Breast epithelium (tissue), 3 donors: ENCODE measurements at regions not wholly inside any gene's neighbourhood (a gene's known extent, or its start where the extent isn't known, plus 50 kb on each side); places are given as distances from the start of the nearest gene placed in this dataset.

Experiments used
- CTCF ChIP-seq, 3 donors: fragments of 450-650 bp; IDR thresholded peaks; one replicate each; pipeline ENCODE4 v1.5.1; 2016 to 2017; ENCODE audit warnings: antibody characterized with exemption in 3 of 3, mild to moderate bottlenecking in 3 of 3, moderate library complexity in 3 of 3
- POLR2A ChIP-seq: fragments of 450-650 bp; IDR thresholded peaks from one replicate; pipeline ENCODE4 v1.6.1; 2016; ENCODE audit warnings: antibody characterized with exemption, mild to moderate bottlenecking, moderate library complexity
- POLR2AphosphoS5 ChIP-seq, 3 donors: sonication (generic); formaldehyde crosslinking; IDR thresholded peaks; one replicate each; pipeline ENCODE4 v1.6.1; 2017; ENCODE audit warnings: antibody characterized with exemption in 3 of 3

GRCh38 chr2:8110716-8111115 is 571.1 kb upstream of the ID2 start:
- TF ChIP-seq POLR2A (no peak), CTCF (IDR thresholded peaks at IDR 0.05) (no peak), POLR2AphosphoS5 (IDR thresholded peaks at IDR 0.05) (no peak)
